Erythroblast (primary cell): ENCODE measurements at regions not wholly inside any gene's neighbourhood (a gene's known extent, or its start where the extent isn't known, plus 50 kb on each side); places are given as distances from the start of the nearest gene placed in this dataset.

Experiments used
- GATA1 ChIP-seq: IDR thresholded peaks from 2 replicates; pipeline ENCODE4 v1.6.1; 2011; ENCODE audit warnings: low read depth, mild to moderate bottlenecking, control low read depth, low read length, moderate library complexity
- POLR2A ChIP-seq: IDR thresholded peaks from 2 replicates; pipeline ENCODE4 v1.6.1; 2011; ENCODE audit warnings: mild to moderate bottlenecking, low read length

DNA sequence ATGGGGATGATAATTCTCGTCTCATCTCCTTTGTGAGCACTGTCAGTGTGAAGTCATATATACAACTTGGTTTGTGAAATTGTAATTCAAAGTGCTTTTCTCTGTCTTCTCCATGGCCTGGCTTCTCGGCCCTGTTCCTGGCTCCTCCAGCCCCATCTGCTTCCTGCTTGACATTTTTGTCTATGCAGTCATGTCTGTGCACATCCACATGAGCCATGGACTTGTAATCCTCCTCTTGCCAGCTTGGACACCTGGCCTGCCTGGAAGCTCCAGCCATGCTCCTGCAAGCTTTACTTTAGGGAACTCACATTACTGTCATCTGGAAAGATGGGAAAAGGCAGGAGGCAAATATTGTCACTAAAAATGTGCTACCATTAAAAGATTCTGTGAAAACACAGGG is 576.0 kb upstream of the DPP6 start:
- TF ChIP-seq POLR2A, result no peak
- TF ChIP-seq GATA1, result no peak
